ENCODE measurements at regions not wholly inside any gene's neighbourhood (a gene's known extent, or its start where the extent isn't known, plus 50 kb on each side); places are given as distances from the start of the nearest gene placed in this dataset.

GRCh38 chr9:75671354-75671753, 219.1 kb upstream of the PCSK5 start:
- H3K79me2 ChIP-seq: no peaks in the 10 kb centered on the region
- H4K20me1 ChIP-seq (ENCODE audit: insufficient read depth, poor library complexity, severe bottlenecking): no peaks in the 10 kb centered on the region
- no peaks in the 10 kb centered on the region for H3K36me3 ChIP-seq (replicated peaks; ENCODE audit: insufficient read depth, low read depth)
- TF ChIP-seq EZH2 (IDR thresholded peaks at IDR 0.05; ENCODE audit: borderline replicate concordance): no peak
- TF ChIP-seq CTCF (IDR thresholded peaks at IDR 0.05; ENCODE audit: poor library complexity): no peak
- no peak for TF ChIP-seq EZH2phosphoT487 (IDR thresholded peaks at IDR 0.05; ENCODE audit: low read depth, severe bottlenecking, unreplicated experiment)
- H3K9me3 ChIP-seq (ENCODE audit: low read depth): no peaks in the 10 kb centered on the region
- H3K9me2 ChIP-seq (replicated peaks; ENCODE audit: insufficient read depth): no peaks in the 10 kb centered on the region
- H3K27ac ChIP-seq: no peak overlapping the region
- DNase-seq (ENCODE audit: low spot score): no peak
- 61% methylated on average over 1 of the region's 1 CpG for WGBS (ENCODE audit: low lambda C conversion rate, missing lambda C conversion rate)
- H3K27me3 ChIP-seq: no peaks in the 10 kb centered on the region
- H3K4me1 ChIP-seq (ENCODE audit: insufficient read depth): no peaks in the 10 kb centered on the region
- H3K4me2 ChIP-seq: no peak overlapping the region
- H3K4me3 ChIP-seq: no peak overlapping the region
- H2AFZ ChIP-seq: no peak overlapping the region

GRCh38 chr9:75672478-75672877, 218.0 kb upstream of the PCSK5 start:
- no peaks in the 10 kb centered on the region for H3K9me3 ChIP-seq (ENCODE audit: low read depth)
- no peaks in the 10 kb centered on the region for H3K4me1 ChIP-seq (ENCODE audit: insufficient read depth)
- no peak for DNase-seq (ENCODE audit: low spot score)
- no peaks in the 10 kb centered on the region for H4K20me1 ChIP-seq (ENCODE audit: insufficient read depth, poor library complexity, severe bottlenecking)
- no peaks in the 10 kb centered on the region for H3K79me2 ChIP-seq
- TF ChIP-seq CTCF (IDR thresholded peaks at IDR 0.05; ENCODE audit: poor library complexity): no peak
- no peak for TF ChIP-seq EZH2 (IDR thresholded peaks at IDR 0.05; ENCODE audit: borderline replicate concordance)
- no peak for TF ChIP-seq EZH2phosphoT487 (IDR thresholded peaks at IDR 0.05; ENCODE audit: low read depth, severe bottlenecking, unreplicated experiment)
- no peaks in the 10 kb centered on the region for H3K36me3 ChIP-seq (replicated peaks; ENCODE audit: insufficient read depth, low read depth)
- no peak overlapping the region for H2AFZ ChIP-seq
- 56% methylated on average over 1 of the region's 1 CpG for WGBS (ENCODE audit: low lambda C conversion rate, missing lambda C conversion rate)
- H3K4me2 ChIP-seq: no peak overlapping the region
- no peaks in the 10 kb centered on the region for H3K9me2 ChIP-seq (replicated peaks; ENCODE audit: insufficient read depth)
- H3K27ac ChIP-seq: no peak overlapping the region
- no peak overlapping the region for H3K4me3 ChIP-seq
- no peaks in the 10 kb centered on the region for H3K27me3 ChIP-seq

GRCh38 chr9:75683591-75683990, 206.9 kb upstream of the PCSK5 start:
- no peak for DNase-seq (ENCODE audit: low spot score)
- Histone ChIP-seq H3K4me1 (ENCODE audit: insufficient read depth) (no peaks in the 10 kb centered on the region), H3K9me2 (replicated peaks; ENCODE audit: insufficient read depth) (no peaks in the 10 kb centered on the region), H3K36me3 (replicated peaks; ENCODE audit: insufficient read depth, low read depth) (no peaks in the 10 kb centered on the region), H3K4me2 (no peak overlapping the region), H3K9me3 (ENCODE audit: low read depth) (no peaks in the 10 kb centered on the region), H2AFZ (no peak overlapping the region), H3K27me3 (no peaks in the 10 kb centered on the region), H3K27ac (no peak overlapping the region), H4K20me1 (ENCODE audit: insufficient read depth, poor library complexity, severe bottlenecking) (no peaks in the 10 kb centered on the region), H3K4me3 (no peak overlapping the region), H3K79me2 (no peaks in the 10 kb centered on the region)
- 97% methylated on average over 1 of the region's 1 CpG for WGBS (ENCODE audit: low lambda C conversion rate, missing lambda C conversion rate)
- TF ChIP-seq CTCF (IDR thresholded peaks at IDR 0.05; ENCODE audit: poor library complexity): no peak
- no peak for TF ChIP-seq EZH2phosphoT487 (IDR thresholded peaks at IDR 0.05; ENCODE audit: low read depth, severe bottlenecking, unreplicated experiment)
- no peak for TF ChIP-seq EZH2 (IDR thresholded peaks at IDR 0.05; ENCODE audit: borderline replicate concordance)

GRCh38 chr9:75685062-75685461, 205.4 kb upstream of the PCSK5 start:
- Histone ChIP-seq H3K9me2 (replicated peaks; ENCODE audit: insufficient read depth) (no peaks in the 10 kb centered on the region), H3K27me3 (no peaks in the 10 kb centered on the region), H3K27ac (no peak overlapping the region), H3K79me2 (no peaks in the 10 kb centered on the region), H4K20me1 (ENCODE audit: insufficient read depth, poor library complexity, severe bottlenecking) (no peaks in the 10 kb centered on the region), H3K9me3 (ENCODE audit: low read depth) (no peaks in the 10 kb centered on the region), H3K4me2 (no peak overlapping the region), H3K36me3 (replicated peaks; ENCODE audit: insufficient read depth, low read depth) (no peaks in the 10 kb centered on the region), H3K4me1 (ENCODE audit: insufficient read depth) (no peaks in the 10 kb centered on the region), H2AFZ (no peak overlapping the region), H3K4me3 (no peak overlapping the region)
- 77% methylated on average over 4 of the region's 4 CpGs for WGBS (ENCODE audit: low lambda C conversion rate, missing lambda C conversion rate)
- no peak for DNase-seq (ENCODE audit: low spot score)
- TF ChIP-seq EZH2phosphoT487 (IDR thresholded peaks at IDR 0.05; ENCODE audit: low read depth, severe bottlenecking, unreplicated experiment) (no peak), CTCF (IDR thresholded peaks at IDR 0.05; ENCODE audit: poor library complexity) (no peak), EZH2 (IDR thresholded peaks at IDR 0.05; ENCODE audit: borderline replicate concordance) (no peak)

Data from hepatocyte (in vitro differentiated cells).